GM23338 (cell line): ENCODE measurements at regions not wholly inside any gene's neighbourhood (a gene's known extent, or its start where the extent isn't known, plus 50 kb on each side); places are given as distances from the start of the nearest gene placed in this dataset.

Experiments used
- CTCF ChIP-seq, 2 experiments: fragments of 200-600 bp in 1 of 2; sonication (generic) in 1 of 2; conservative IDR thresholded peaks; 2 replicates each; pipeline versions ENCODE4 v1.5.1 to v1.6.1; 2016 to 2017; ENCODE audit warnings: antibody characterized with exemption in 2 of 2, low read depth in 2 of 2, mild to moderate bottlenecking in 2 of 2, moderate library complexity in 1 of 2
- ETS1 ChIP-seq: IDR thresholded peaks from 2 replicates; pipeline ENCODE4 v1.6.1; 2016; ENCODE audit warnings: antibody characterized with exemption
- EZH2 ChIP-seq: fragments of 200-600 bp; sonication (generic); IDR thresholded peaks from one replicate; pipeline ENCODE4 v1.8.0; 2017; ENCODE audit warnings: antibody characterized with exemption, mild to moderate bottlenecking, low read depth; ENCODE audit not compliant: unreplicated experiment
- EZH2phosphoT487 ChIP-seq: fragments of 200-600 bp; sonication (generic); IDR thresholded peaks from one replicate; pipeline ENCODE4 v1.8.1; 2018; ENCODE audit warnings: antibody characterized with exemption; ENCODE audit not compliant: unreplicated experiment

- TF ChIP-seq CTCF (conservative IDR thresholded peaks at IDR 0.05; ENCODE audit: low read depth in 2 of 2), result no peak
- no peak for TF ChIP-seq EZH2phosphoT487
- TF ChIP-seq EZH2, result no peak
- no peak for TF ChIP-seq ETS1
Measured at GRCh38 chr9:134262035-134262434, 64.2 kb upstream of the RXRA start.
